HEK293T (cell line): ENCODE measurements at regions not wholly inside any gene's neighbourhood (a gene's known extent, or its start where the extent isn't known, plus 50 kb on each side); places are given as distances from the start of the nearest gene placed in this dataset.

ENCODE experiments used
- BHLHE40 ChIP-seq: fragments of 450-650 bp; IDR thresholded peaks from 2 replicates; pipeline ENCODE4 v1.6.1; 2016; ENCODE audit warnings: mild to moderate bottlenecking, moderate library complexity, borderline replicate concordance
- FOXK2 ChIP-seq: fragments of 450-650 bp; IDR thresholded peaks from 2 replicates; pipeline ENCODE4 v1.6.1; 2016; ENCODE audit warnings: mild to moderate bottlenecking
- FOXM1 ChIP-seq: fragments of 450-650 bp; IDR thresholded peaks from 2 replicates; pipeline ENCODE4 v1.6.1; 2017; ENCODE audit warnings: mild to moderate bottlenecking, borderline replicate concordance
- SP1 ChIP-seq: fragments of 450-650 bp; IDR thresholded peaks from 2 replicates; pipeline ENCODE4 v1.6.1; 2017

GRCh38 chr20:22453244-22454080 is 130.9 kb downstream of the FOXA2 start:
- TF ChIP-seq FOXM1: no peak
- no peak for TF ChIP-seq BHLHE40
- no peak for TF ChIP-seq SP1
- no peak for TF ChIP-seq FOXK2
